ENCODE measurements at regions not wholly inside any gene's neighbourhood (a gene's known extent, or its start where the extent isn't known, plus 50 kb on each side); places are given as distances from the start of the nearest gene placed in this dataset.

- Histone ChIP-seq H3K9me3 (ENCODE audit: control insufficient read depth in 2 of 2, low read length in 2 of 2) (peaks cover 0 to 2% of the 10 kb centered on the region in 2 experiments), H3K4me1 (ENCODE audit: control insufficient read depth, insufficient read depth, low read length, poor library complexity, severe bottlenecking) (no peaks in the 10 kb centered on the region), H3K27me3 (ENCODE audit: control insufficient read depth, insufficient read depth, low read length) (no peaks in the 10 kb centered on the region), H3K36me3 (ENCODE audit: control insufficient read depth, insufficient read depth, low read length) (no peaks in the 10 kb centered on the region), H3K27ac (ENCODE audit: insufficient read depth, low read length, poor library complexity, severe bottlenecking) (no peak overlapping the region), H3K4me3 (ENCODE audit: low read depth, low read length) (no peak overlapping the region)
- DNase-seq (no peak), ATAC-seq (ENCODE audit: low read depth in 2 of 2) (no peak)
- H3K9me3 Mint-ChIP-seq = peaks cover 0 to 9% (median 2%) of the 10 kb centered on the region in 7 donors
- H3K27me3 Mint-ChIP-seq = no peaks in the 10 kb centered on the region
- H3K4me1 Mint-ChIP-seq = no peaks in the 10 kb centered on the region
- no peak overlapping the region for H3K4me3 Mint-ChIP-seq
- H3K27ac Mint-ChIP-seq = no peak overlapping the region
- H3K36me3 Mint-ChIP-seq = no peaks in the 10 kb centered on the region
Measured at GRCh38 chr4:178814908-178815307, 1372.7 kb upstream of the AGA start.

- ATAC-seq (ENCODE audit: low read depth in 2 of 2) (no peak), DNase-seq (no peak)
- no peaks in the 10 kb centered on the region for H3K4me1 ChIP-seq (ENCODE audit: control insufficient read depth, insufficient read depth, low read length, poor library complexity, severe bottlenecking)
- H3K27ac ChIP-seq (ENCODE audit: insufficient read depth, low read length, poor library complexity, severe bottlenecking) = no peak overlapping the region
- no peaks in the 10 kb centered on the region for H3K9me3 ChIP-seq (ENCODE audit: control insufficient read depth in 2 of 2, low read length in 2 of 2)
- H3K36me3 ChIP-seq (ENCODE audit: control insufficient read depth, insufficient read depth, low read length) = no peaks in the 10 kb centered on the region
- H3K27ac Mint-ChIP-seq = no peak overlapping the region
- H3K4me3 ChIP-seq (ENCODE audit: low read depth, low read length) = no peak overlapping the region
- H3K36me3 Mint-ChIP-seq = no peaks in the 10 kb centered on the region
- no peaks in the 10 kb centered on the region for H3K27me3 ChIP-seq (ENCODE audit: control insufficient read depth, insufficient read depth, low read length)
- H3K9me3 Mint-ChIP-seq = peaks cover 3 to 17% (median 9%) of the 10 kb centered on the region in 7 donors
- no peaks in the 10 kb centered on the region for H3K4me1 Mint-ChIP-seq
- H3K4me3 Mint-ChIP-seq = no peak overlapping the region
- H3K27me3 Mint-ChIP-seq = no peaks in the 10 kb centered on the region
Measured at GRCh38 chr4:178823673-178824295, 1381.5 kb upstream of the AGA start.

GRCh38 chr4:178836865-178837264 is 1394.6 kb upstream of the AGA start:
- Histone ChIP-seq H3K9me3 (ENCODE audit: control insufficient read depth in 2 of 2, low read length in 2 of 2) (no peaks in the 10 kb centered on the region), H3K36me3 (ENCODE audit: control insufficient read depth, insufficient read depth, low read length) (no peaks in the 10 kb centered on the region), H3K27me3 (ENCODE audit: control insufficient read depth, insufficient read depth, low read length) (no peaks in the 10 kb centered on the region), H3K4me1 (ENCODE audit: control insufficient read depth, insufficient read depth, low read length, poor library complexity, severe bottlenecking) (no peaks in the 10 kb centered on the region), H3K27ac (ENCODE audit: insufficient read depth, low read length, poor library complexity, severe bottlenecking) (no peak overlapping the region), H3K4me3 (ENCODE audit: low read depth, low read length) (no peak overlapping the region)
- DNase-seq = no peak
- Mint-ChIP-seq H3K27ac (no peak overlapping the region), H3K36me3 (no peaks in the 10 kb centered on the region), H3K9me3 (peaks cover 2 to 20% (median 6%) of the 10 kb centered on the region in 7 donors), H3K4me3 (no peak overlapping the region), H3K4me1 (no peaks in the 10 kb centered on the region), H3K27me3 (no peaks in the 10 kb centered on the region)
- ATAC-seq (ENCODE audit: low read depth in 2 of 2) = no peak

GRCh38 chr4:178838776-178839175 is 1396.5 kb upstream of the AGA start:
- Mint-ChIP-seq H3K27me3 (no peaks in the 10 kb centered on the region), H3K36me3 (no peaks in the 10 kb centered on the region), H3K27ac (no peak overlapping the region), H3K4me3 (no peak overlapping the region), H3K9me3 (peaks cover 1 to 25% (median 8%) of the 10 kb centered on the region in 7 donors), H3K4me1 (no peaks in the 10 kb centered on the region)
- ATAC-seq (ENCODE audit: low read depth in 2 of 2) = no peak
- DNase-seq = no peak
- Histone ChIP-seq H3K4me1 (ENCODE audit: control insufficient read depth, insufficient read depth, low read length, poor library complexity, severe bottlenecking) (no peaks in the 10 kb centered on the region), H3K9me3 (ENCODE audit: control insufficient read depth in 2 of 2, low read length in 2 of 2) (no peaks in the 10 kb centered on the region), H3K36me3 (ENCODE audit: control insufficient read depth, insufficient read depth, low read length) (no peaks in the 10 kb centered on the region), H3K27me3 (ENCODE audit: control insufficient read depth, insufficient read depth, low read length) (no peaks in the 10 kb centered on the region), H3K27ac (ENCODE audit: insufficient read depth, low read length, poor library complexity, severe bottlenecking) (no peak overlapping the region), H3K4me3 (ENCODE audit: low read depth, low read length) (no peak overlapping the region)

GRCh38 chr4:178856139-178856800 is 1414.0 kb upstream of the AGA start:
- Histone ChIP-seq H3K36me3 (ENCODE audit: control insufficient read depth, insufficient read depth, low read length) (no peaks in the 10 kb centered on the region), H3K9me3 (ENCODE audit: control insufficient read depth in 2 of 2, low read length in 2 of 2) (no peaks in the 10 kb centered on the region), H3K27me3 (ENCODE audit: control insufficient read depth, insufficient read depth, low read length) (no peaks in the 10 kb centered on the region), H3K27ac (ENCODE audit: insufficient read depth, low read length, poor library complexity, severe bottlenecking) (no peak overlapping the region), H3K4me3 (ENCODE audit: low read depth, low read length) (no peak overlapping the region), H3K4me1 (ENCODE audit: control insufficient read depth, insufficient read depth, low read length, poor library complexity, severe bottlenecking) (no peaks in the 10 kb centered on the region)
- no peak overlapping the region for H3K4me3 Mint-ChIP-seq
- H3K4me1 Mint-ChIP-seq = no peaks in the 10 kb centered on the region
- no peaks in the 10 kb centered on the region for H3K36me3 Mint-ChIP-seq
- DNase-seq = no peak
- ATAC-seq (ENCODE audit: low read depth in 2 of 2) = no peak
- H3K27me3 Mint-ChIP-seq = no peaks in the 10 kb centered on the region
- no peak overlapping the region for H3K27ac Mint-ChIP-seq
- H3K9me3 Mint-ChIP-seq = peaks cover 0 to 10% (median 4%) of the 10 kb centered on the region in 7 donors

GRCh38 chr4:178871476-178871875 is 1429.2 kb upstream of the AGA start:
- ATAC-seq (ENCODE audit: low read depth in 2 of 2) = no peak
- Mint-ChIP-seq H3K9me3 (peaks cover 0 to 14% (median 2%) of the 10 kb centered on the region in 7 donors), H3K4me1 (no peaks in the 10 kb centered on the region), H3K27ac (no peak overlapping the region), H3K27me3 (no peaks in the 10 kb centered on the region), H3K4me3 (no peak overlapping the region), H3K36me3 (no peaks in the 10 kb centered on the region)
- Histone ChIP-seq H3K4me1 (ENCODE audit: control insufficient read depth, insufficient read depth, low read length, poor library complexity, severe bottlenecking) (no peaks in the 10 kb centered on the region), H3K9me3 (ENCODE audit: control insufficient read depth in 2 of 2, low read length in 2 of 2) (no peaks in the 10 kb centered on the region), H3K27ac (ENCODE audit: insufficient read depth, low read length, poor library complexity, severe bottlenecking) (no peak overlapping the region), H3K4me3 (ENCODE audit: low read depth, low read length) (no peak overlapping the region), H3K27me3 (ENCODE audit: control insufficient read depth, insufficient read depth, low read length) (no peaks in the 10 kb centered on the region), H3K36me3 (ENCODE audit: control insufficient read depth, insufficient read depth, low read length) (no peaks in the 10 kb centered on the region)
- DNase-seq = no peak

- DNase-seq (no peak), ATAC-seq (ENCODE audit: low read depth in 2 of 2) (no peak)
- Histone ChIP-seq H3K36me3 (ENCODE audit: control insufficient read depth, insufficient read depth, low read length) (no peaks in the 10 kb centered on the region), H3K9me3 (ENCODE audit: control insufficient read depth in 2 of 2, low read length in 2 of 2) (peaks cover 4 to 21% of the 10 kb centered on the region in 2 experiments), H3K27ac (ENCODE audit: insufficient read depth, low read length, poor library complexity, severe bottlenecking) (no peak overlapping the region), H3K4me1 (ENCODE audit: control insufficient read depth, insufficient read depth, low read length, poor library complexity, severe bottlenecking) (no peaks in the 10 kb centered on the region), H3K4me3 (ENCODE audit: low read depth, low read length) (no peak overlapping the region), H3K27me3 (ENCODE audit: control insufficient read depth, insufficient read depth, low read length) (no peaks in the 10 kb centered on the region)
- no peaks in the 10 kb centered on the region for H3K4me1 Mint-ChIP-seq
- peaks cover 0 to 24% (median 9%) of the 10 kb centered on the region in 7 donors for H3K9me3 Mint-ChIP-seq
- H3K27me3 Mint-ChIP-seq = no peaks in the 10 kb centered on the region
- no peak overlapping the region for H3K27ac Mint-ChIP-seq
- no peak overlapping the region for H3K4me3 Mint-ChIP-seq
- H3K36me3 Mint-ChIP-seq = no peaks in the 10 kb centered on the region
Measured at GRCh38 chr4:178881937-178882336, 1439.7 kb upstream of the AGA start.

- H3K27me3 Mint-ChIP-seq = no peaks in the 10 kb centered on the region
- Histone ChIP-seq H3K4me1 (ENCODE audit: control insufficient read depth, insufficient read depth, low read length, poor library complexity, severe bottlenecking) (no peaks in the 10 kb centered on the region), H3K27me3 (ENCODE audit: control insufficient read depth, insufficient read depth, low read length) (no peaks in the 10 kb centered on the region), H3K9me3 (ENCODE audit: control insufficient read depth in 2 of 2, low read length in 2 of 2) (peaks cover 0 to 4% of the 10 kb centered on the region in 2 experiments), H3K4me3 (ENCODE audit: low read depth, low read length) (no peak overlapping the region), H3K36me3 (ENCODE audit: control insufficient read depth, insufficient read depth, low read length) (no peaks in the 10 kb centered on the region), H3K27ac (ENCODE audit: insufficient read depth, low read length, poor library complexity, severe bottlenecking) (no peak overlapping the region)
- H3K4me1 Mint-ChIP-seq = no peaks in the 10 kb centered on the region
- no peaks in the 10 kb centered on the region for H3K36me3 Mint-ChIP-seq
- peaks cover 0 to 10% (median 1%) of the 10 kb centered on the region in 7 donors for H3K9me3 Mint-ChIP-seq
- ATAC-seq (ENCODE audit: low read depth in 2 of 2) (no peak), DNase-seq (no peak)
- H3K4me3 Mint-ChIP-seq = no peak overlapping the region
- H3K27ac Mint-ChIP-seq = no peak overlapping the region
Measured at GRCh38 chr4:178894126-178894525, 1451.9 kb upstream of the AGA start.
